DMS114 treated with DMSO at 0.1 percent for 48 hours (cell line): ENCODE measurements at regions not wholly inside any gene's neighbourhood (a gene's known extent, or its start where the extent isn't known, plus 50 kb on each side); places are given as distances from the start of the nearest gene placed in this dataset.

Source experiments
- DNase-seq: peaks from one replicate; lab custom pipeline; 2025; ENCODE audit not compliant: unreplicated experiment; lab: John Stamatoyannopoulos, UW

DNA sequence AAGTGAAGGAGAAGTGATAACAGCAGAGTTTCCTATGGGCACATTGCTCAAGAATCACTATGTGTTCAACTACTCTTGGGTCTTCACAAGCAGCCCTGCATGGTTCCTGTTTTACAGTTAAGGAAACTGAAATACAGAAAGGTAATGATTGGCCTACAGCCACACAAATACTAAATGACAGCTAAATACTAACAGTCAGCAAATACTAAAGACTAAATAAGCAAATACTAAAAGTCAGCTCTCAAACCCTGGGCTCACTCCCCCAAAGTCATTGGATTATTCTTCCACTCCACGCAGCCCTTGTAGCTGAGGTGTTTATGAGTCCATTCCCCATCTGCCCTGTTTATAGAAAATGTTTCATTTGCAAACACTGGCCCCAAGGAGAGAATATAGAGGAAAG is 372.7 kb upstream of the CDH11 start:
- no peak for DNase-seq

DNA sequence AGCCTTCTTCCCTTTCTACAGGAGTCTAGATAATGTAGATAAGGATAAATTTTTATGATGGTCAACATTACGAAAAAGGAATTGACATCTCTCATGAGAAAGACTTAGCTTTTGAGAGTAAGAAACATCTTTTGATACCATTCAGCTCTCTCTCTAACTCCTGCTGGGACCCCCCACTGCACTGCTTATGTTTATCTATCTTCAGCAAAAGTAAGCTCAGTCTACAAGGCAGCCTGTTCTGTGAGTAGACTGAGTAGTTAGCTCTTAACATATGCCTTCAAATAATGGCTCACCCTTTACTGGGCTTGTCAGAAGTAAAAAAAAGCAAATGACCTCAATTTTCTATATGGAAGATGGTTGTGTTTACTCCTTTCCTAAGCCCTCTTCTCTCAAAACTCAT is 372.2 kb upstream of the CDH11 start:
- no peak for DNase-seq

DNA sequence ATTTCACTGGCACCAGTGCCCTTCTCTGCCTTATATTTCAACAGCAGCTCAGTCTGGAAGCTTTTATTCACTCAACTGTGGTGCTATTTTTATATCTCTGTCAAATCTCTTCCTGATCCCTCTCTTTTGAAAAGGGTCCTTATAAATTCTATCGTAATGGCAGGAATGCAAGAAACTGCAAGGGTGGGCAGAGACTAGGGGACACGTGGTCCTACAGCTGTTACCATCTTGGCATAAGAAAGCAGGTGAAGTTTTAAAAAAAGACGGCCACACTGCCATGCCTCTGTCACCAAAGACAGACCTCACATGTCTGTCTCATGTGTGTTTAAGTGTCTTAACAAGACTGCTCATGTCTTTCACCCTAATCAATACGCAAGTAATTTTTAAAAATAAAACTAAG is 368.4 kb upstream of the CDH11 start:
- DNase-seq = no peak

DNA sequence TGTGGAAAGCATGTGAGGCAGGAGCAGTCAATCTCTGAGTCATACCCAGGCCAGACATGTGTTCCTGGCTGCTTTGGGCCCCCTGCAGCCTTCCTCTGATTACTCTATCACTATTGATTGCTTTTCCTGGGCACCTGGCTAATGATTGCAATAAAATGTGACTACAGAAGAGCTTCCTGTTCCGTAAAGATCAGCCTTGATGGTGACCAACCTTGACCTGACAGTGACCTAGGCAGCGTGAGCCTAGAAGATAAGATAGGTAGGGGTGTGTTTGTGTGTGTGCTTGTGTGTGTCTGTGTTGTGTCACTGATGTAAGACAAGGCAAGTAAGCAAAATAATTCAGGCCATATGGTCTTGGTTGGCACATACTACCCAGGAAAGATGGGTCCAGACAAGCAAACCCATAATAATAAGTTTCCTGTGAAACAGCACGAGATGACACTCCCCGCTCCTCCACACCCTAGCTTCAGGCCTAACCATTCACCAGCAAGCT is 367.7 kb upstream of the CDH11 start:
- DNase-seq = no peak

DNA sequence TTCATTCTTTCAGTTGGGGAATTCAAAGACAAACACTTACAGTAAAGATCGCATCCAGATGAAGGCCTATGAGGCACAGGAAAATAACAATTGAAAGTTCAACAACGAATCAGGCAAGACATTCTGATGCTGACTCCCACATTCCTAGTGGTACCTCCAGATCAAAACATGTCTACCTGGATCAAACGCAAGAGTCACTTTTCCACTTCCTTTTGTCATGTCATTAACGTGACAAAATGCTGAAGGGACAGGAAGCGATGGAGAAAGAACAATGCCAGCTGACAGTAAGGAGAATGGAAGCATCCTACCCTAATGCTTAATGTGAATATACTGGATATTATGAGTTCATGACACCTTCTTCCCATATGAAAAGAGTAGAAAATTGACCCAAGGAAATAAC is 365.4 kb upstream of the CDH11 start:
- no peak for DNase-seq

DNA sequence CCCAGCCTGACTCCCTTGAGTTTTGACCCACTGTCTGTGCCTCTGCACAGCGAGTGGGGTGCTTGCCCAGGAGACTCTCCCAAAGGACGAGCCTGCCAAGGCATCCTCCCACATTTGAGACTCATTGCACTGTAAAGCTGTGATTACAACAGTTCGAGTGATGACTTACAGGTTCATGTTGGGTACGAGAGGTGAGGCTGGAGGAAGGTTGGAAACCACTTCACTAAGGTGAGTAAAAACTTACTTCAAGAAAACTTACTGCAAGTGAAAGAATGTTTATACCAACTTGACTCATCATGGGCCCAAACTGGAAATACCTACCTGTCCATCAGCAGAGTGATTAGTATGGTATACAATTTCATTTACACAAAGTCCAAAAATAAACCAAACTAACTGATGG is 360.1 kb upstream of the CDH11 start:
- no peak for DNase-seq

DNA sequence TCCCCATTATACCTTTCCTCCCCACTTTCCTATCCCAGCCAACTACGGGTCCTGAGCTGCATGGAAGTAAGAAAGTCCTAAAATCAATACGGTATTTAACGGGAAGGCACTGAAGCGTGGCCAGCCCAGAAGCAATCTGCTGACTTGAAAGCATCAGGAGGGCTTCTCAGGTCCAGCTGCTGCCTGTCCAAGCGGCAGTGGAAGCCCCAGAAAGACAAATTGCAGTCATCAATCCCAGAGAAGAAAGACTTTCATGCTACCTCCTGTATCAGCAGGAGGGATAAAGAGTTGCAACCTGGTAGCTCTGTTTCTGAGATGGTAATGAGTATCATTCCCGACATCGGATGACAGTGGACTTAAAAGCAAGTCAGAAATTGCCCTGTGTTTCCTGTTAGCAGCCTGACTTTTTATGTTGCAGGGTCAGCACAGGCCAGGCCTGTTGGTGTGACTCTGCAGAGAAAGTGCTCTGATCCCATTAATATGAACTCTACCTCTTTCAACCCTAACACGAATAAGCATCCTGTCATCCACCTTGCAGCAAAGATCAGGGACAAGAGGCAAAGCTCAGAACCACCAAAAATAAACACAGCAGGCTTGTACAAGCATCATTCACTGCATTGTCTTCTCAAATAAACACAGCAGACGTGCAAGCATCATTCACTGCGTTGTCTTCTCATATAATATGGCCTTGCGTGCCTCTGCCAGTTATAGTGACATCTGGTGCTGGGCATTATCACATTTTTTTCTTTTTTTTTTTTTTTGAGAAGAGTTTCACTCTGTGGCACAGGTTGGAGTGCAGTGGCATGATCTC is 358.6 kb upstream of the CDH11 start:
- no peak for DNase-seq

DNA sequence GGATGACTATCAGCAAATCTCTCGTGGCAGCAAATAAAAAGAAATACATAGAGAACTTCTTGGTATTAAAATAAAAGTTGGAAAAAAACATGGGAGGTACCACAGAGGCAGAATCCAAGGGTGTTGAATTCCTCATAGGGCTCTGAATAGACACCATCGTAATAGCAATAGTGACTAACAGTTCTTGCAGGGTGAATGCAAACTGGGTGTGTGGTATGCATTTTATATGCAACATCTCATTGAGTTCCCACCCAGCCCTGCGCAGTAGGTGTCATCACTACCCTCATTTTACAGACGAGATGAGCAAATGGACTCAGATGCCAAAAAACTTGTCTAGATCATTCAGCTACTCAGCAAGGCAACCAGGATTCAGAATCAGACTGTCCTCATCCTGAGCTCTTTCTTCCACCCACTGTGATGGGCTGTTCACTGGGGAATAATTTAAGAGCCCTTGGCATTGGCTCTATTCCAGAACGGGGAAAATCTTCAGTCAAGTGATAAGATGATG is 354.6 kb upstream of the CDH11 start:
- DNase-seq = no peak

DNA sequence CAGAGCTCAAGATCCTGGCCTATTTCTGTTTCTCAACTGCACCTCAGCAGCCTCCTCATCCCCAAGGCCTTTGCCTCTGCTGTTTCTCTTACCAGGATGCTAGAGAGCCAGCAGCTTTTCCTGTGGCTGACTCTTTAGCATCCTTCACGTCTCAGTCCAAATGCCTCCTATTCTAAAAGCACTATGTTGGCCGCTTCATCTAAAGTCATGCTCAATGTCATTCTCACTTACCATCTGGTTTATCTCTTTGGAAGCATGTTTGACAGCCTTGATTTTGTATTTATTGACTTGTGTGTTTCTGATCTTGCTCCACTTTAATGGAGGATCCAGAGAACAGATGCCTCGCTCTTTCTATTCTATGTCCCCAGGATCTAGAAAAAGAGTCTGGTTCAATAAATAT is 351.8 kb upstream of the CDH11 start:
- no peak for DNase-seq

DNA sequence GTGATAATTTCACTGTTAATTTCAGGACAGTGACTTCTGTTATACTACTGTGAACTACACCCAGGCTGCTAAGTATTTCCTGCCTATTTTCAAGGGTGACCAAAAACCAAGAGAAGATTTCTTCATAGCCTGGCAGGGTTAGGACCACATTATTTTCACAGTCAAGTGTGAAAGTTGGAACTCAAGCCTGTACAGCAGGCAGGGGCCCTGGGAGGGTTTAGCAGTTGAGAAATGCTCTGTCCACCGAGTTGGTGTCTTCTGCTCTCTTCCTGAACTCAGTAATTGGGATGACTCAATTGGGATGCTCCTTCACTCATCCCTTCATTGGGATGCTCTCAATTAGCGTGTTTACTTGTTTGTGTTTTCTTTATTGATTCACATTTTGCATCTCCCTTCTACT is 347.3 kb upstream of the CDH11 start:
- no peak for DNase-seq

DNA sequence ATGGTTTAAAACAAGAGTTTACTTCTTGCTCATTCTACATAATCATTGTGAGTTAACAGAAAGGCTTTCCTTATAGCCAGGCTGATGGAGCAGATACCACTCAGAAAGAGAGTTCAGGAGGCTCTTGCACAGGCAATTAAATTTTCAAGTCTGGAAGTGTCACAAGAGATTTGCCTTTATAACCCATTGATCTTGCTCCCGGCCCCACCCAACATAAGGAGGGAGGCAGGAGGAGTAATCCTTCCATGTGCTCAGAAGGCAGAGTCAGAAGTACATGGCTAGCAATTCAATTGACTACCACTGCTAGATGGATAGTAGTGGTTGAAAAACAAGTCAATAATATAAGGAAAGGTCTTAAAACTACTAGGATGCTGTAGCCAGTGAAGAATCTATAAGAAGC is 346.3 kb upstream of the CDH11 start:
- no peak for DNase-seq

DNA sequence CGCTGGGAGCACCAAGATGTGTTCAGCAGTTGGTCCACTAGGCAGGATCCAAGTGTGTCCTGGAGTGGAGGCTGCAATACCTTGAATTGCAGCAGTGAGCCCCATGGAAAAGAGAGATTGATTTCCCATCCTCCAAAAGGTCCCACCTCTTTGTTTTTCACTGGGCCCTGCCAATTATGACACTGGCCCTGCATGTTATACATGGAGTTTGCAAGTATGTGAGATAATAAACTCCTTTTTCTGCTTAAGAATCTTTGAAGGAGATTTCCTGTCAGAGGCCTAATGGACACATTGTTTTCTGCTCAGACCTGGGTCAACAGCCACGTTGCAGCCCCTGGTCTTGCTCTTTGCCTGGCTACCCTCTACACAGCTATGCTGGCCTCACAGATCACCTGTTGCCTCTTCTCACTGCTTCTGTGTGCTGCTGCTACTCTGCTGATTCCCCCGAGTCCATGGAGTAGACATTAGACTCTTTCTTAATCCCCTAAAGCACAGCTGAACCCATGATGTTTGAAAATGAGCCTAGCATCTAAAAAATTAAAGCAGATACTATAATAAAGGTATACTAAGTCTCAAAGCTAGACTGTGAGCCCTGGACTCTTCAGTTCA is 341.9 kb upstream of the CDH11 start:
- DNase-seq = no peak

DNA sequence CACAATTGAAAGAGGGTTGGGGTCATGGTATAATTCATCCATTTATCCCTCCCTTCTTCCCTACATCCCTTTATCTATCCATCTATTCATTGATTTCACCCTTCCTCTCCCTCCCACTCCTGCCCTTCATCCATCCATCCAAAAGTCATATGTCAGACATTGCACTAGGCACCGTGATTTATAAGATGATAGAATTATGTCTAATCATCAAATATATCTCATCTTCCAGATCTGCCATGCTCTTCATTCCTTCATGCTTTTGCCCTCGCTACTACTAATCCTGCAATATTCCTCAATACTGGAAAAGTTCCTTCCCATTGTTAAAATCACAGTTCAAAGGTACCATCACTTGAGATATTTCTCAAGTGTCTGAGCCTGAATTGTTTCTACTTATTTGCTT is 335.2 kb upstream of the CDH11 start:
- DNase-seq = no peak

DNA sequence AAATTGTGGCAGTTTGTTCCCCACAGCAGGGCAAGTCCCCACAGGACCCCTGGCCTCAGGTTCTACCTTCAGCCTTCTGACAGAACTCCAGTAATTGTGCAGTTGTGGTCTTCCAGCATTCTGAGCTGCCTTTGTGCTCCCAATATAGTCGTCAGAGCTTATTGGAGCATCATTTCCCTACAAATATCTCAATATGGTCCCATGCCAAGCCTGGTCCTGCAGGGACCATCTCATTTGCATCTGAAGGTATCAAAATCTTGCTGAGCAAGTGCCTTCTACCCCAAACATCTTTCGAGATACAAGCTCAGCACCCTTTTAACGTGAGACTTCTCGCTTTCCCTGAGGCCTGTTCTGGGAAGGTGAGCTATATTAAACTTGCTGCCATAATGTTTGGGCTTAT is 333.9 kb upstream of the CDH11 start:
- no peak for DNase-seq

DNA sequence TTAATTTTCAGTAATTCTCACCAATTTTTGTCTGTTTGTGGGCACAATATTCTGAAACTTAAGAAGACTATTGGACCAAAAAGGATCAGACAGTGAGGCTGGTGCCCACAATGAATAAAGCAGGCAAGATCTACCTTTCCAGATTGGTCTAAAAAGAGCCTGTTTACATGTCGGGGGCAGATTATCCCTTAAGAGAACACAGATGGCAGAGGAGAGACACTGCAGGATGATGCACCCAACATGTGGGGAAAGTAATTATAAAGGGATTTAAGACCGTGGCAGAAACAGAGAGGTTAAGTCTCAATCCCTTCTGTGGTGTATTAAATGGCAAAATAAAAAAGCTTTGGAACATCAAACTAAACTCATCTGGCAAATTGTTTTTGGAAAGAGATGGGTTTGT is 331.8 kb upstream of the CDH11 start:
- no peak for DNase-seq

DNA sequence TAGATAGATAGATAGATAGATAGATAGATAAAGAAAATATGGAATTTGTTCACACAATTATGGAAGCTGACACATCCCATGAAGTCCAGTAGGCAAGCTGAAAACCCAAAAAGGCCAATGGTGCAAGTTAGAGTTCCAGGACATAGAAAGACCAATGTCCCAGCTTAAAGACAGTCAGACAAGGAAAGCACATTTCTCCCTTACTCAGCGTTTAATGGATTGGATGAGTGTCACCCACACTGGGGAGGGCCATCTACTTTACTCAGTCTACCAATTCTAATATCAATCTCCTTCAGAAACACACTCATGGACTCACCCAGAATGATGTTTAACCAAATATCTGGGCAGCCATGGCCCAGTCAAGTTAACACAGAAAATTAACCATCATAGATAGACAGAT is 327.7 kb upstream of the CDH11 start:
- DNase-seq = no peak

DNA sequence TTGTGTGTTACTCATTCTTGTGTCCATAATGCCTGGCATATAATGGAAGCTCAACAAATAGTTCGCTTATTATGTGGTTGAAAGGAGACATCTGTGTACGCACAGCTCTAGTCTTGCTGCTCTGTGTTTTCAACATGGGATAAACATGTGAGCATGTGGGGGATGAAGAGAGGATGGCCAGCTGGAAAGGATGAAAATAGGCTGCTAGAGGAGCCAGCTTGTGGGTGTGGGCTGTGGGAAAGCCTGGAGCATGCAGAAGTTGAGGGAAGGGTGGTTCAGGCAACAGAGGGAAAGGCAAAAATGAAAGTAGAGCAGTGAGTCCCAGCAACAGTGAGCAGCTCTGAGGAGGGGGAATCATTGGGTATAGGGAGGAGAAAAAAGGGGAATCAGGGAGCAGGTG is 324.6 kb upstream of the CDH11 start:
- no peak for DNase-seq

DNA sequence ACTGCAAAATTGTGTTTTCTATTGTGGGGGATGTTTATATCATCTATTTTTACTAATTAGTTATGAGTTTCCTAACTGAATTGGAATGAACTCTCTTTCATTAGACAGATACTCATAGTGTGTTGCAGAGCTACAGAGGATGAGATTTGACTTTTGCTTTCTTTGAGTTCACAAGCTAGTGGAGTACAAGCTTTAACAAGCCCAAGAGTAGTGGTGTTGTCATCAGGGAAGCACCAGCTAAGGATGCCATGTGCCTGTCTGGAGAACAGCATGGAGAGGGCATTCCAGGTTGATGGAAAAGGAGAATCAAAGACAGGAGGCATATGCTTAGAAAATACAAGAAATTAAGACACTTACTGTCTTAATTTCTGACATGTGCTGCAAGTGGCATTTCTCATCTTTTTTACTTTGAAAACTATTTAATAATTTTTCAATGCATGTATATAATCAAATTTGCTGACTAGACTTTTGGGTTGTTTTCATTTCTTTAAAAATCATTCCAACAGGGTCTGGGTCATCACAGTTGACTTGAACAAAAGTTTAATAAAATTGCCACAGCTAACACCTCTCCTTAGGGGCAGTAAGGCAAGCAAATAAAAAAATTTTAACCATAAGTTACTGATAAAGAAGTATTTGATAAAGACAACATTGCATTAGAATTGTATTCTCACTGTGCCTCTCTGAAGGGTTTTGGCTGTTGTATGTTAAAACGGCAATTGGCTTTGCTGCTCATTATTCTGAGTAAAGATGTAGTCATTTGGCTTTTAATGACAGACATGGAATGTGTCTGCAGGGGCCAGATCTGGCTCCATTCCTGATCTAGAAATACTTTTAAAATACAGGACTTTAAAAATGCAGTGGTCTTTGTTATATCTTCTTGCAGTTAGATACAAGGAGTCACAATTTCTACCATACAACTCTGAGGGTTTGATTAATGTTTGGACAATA is 323.7 kb upstream of the CDH11 start:
- no peak for DNase-seq

DNA sequence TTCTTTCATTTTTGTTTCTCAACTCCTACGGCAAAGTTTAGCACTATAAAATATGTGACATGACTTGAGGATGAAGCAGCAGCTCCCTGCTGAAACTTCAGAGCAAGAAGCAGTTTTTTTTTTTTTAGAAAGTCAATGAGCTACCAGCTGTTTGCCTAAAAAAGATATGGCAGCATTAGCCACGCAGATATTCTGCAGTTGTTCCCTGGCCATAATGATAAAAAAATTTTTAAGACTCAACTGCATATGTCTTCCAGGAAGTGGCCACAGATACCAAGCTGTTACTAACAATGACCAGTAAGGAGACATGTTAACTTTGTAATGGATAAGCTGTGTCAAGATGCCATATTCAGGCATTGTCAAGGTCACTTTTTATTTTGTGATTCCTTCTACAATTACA is 319.6 kb upstream of the CDH11 start:
- DNase-seq = no peak

DNA sequence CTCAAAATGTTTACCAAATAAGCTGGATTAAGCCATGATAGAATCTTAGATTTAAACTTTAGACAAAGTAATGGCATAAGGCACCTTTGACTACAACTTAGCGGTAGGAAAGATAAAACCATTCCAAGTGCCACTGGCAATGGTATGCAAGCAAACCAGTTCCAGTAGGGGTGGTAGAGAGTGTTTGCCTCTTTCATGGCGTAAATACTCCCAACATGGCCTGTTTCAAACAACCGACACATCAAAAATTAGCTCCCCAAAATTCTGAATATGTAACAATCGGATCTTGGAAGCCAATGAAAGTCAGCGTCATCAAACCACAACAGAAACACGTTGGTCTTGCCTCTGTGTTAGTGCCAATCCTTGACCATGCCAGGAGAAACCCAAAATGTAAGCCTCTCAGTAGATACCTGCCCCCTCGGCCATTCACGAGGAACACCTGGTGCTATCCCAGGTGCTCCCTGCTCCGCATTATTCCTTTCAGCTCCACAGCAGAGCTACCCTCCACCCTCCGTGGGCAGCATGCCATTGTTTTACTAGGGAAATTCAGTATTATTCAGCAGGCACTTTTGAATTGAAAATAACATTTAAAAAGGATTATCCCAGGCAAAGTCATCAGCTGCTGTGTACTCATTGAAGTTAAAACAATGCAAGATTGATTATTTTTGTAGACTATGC is 307.8 kb upstream of the CDH11 start:
- DNase-seq = no peak

DNA sequence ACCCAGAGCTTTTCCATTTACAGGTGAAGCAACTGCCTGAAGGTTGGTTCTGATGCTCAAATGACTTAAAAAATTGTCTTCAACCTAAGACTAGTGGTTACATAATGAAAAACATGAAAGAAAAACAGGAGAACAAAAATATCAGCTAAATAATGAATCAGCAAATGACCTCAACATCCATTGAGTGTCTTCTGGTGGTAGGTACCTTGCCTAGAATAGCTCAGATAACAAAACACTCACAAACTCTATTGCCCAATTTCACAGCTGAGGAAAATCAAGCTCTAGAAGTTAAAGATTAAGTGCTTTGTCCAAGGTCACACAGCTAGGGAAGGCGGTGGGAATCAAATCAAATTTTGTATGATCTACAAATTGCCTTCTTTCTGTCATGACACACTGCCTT is 304.6 kb upstream of the CDH11 start:
- no peak for DNase-seq
